Osteoblast (primary cell): ENCODE measurements at regions not wholly inside any gene's neighbourhood (a gene's known extent, or its start where the extent isn't known, plus 50 kb on each side); places are given as distances from the start of the nearest gene placed in this dataset.
"Not testable (repeated sequence)": the region's sequence is repeated elsewhere in the genome, so short reads cannot be mapped to it uniquely, and the experiment has no call there.

Experiments
- DNase-seq: peaks from one replicate; pipeline ENCODE4 v3.0.0; 2011; ENCODE audit warnings: low spot score, mixed read lengths; ENCODE audit not compliant: insufficient read length; ENCODE audit errors: missing footprints
- H2AFZ ChIP-seq: 2 replicates; pipeline ENCODE4 v1.6.0; 2011; ENCODE audit warnings: mild to moderate bottlenecking, low read length
- H3K27ac ChIP-seq: 2 replicates; pipeline ENCODE4 v1.5.1; 2011; ENCODE audit warnings: mild to moderate bottlenecking, low read depth, low read length, moderate library complexity
- H3K27me3 ChIP-seq: 2 replicates; pipeline ENCODE4 v1.6.0; 2012; ENCODE audit warnings: mild to moderate bottlenecking, control low read depth, inconsistent platforms, low read length, moderate library complexity; ENCODE audit not compliant: insufficient read depth
- H3K36me3 ChIP-seq: 2 replicates; pipeline ENCODE4 v1.5.1; 2011; ENCODE audit warnings: mild to moderate bottlenecking, low read length, control low read depth, moderate library complexity; ENCODE audit not compliant: insufficient read depth
- H3K4me1 ChIP-seq: 2 replicates; pipeline ENCODE4 v1.5.1; 2011; ENCODE audit warnings: mild to moderate bottlenecking, low read length, control low read depth, moderate library complexity; ENCODE audit not compliant: insufficient read depth
- H3K4me2 ChIP-seq: 2 replicates; pipeline ENCODE4 v1.6.0; 2011; ENCODE audit warnings: mild to moderate bottlenecking, low read length; ENCODE audit not compliant: insufficient read depth
- H3K4me3 ChIP-seq: fragments of 200-600 bp; sonication (generic); 3 replicates; pipeline ENCODE4 v1.5.1; 2012; ENCODE audit warnings: mild to moderate bottlenecking, low read length, inconsistent platforms; ENCODE audit not compliant: insufficient read depth
- H3K79me2 ChIP-seq: 2 replicates; pipeline ENCODE4 v1.6.0; 2012; ENCODE audit warnings: mild to moderate bottlenecking, low read length, control low read depth, inconsistent platforms; ENCODE audit not compliant: insufficient read depth
- H3K9me3 ChIP-seq: 2 replicates; pipeline ENCODE4 v1.5.1; 2011; ENCODE audit warnings: low read depth, low read length, control low read depth
- H4K20me1 ChIP-seq: 2 replicates; pipeline ENCODE4 v1.6.0; 2012; ENCODE audit warnings: mild to moderate bottlenecking, low read length, control low read depth; ENCODE audit not compliant: insufficient read depth
- TF ChIP-seq, protein P1 (sequence below): IDR thresholded peaks from 2 replicates; pipeline ENCODE4 v1.5.1; 2011; ENCODE audit warnings: mild to moderate bottlenecking, low read depth, low read length, moderate library complexity; ENCODE audit errors: extremely low read depth

DNA sequence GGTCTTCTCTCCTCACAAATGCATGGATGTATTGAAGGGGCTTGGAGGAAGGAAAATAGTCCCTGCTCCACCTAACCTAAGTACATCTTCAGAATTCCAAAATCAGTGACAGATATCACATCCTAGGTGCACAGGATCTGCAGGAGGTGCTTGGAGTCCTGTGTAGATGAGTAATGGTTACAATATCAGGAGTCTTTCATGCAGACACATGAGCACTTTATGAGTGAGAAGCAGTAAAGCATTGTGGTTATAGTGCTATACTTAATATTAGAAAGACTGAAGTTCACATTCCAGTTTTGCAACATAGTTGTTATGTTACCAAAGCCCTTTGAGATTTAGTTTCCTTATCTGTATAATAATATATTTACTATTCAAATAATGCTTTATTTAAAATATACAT, 516.7 kb downstream of the NEBL start:
- H3K27ac ChIP-seq: no peak overlapping the region
- no peak for DNase-seq
- TF ChIP-seq, protein P1, sequence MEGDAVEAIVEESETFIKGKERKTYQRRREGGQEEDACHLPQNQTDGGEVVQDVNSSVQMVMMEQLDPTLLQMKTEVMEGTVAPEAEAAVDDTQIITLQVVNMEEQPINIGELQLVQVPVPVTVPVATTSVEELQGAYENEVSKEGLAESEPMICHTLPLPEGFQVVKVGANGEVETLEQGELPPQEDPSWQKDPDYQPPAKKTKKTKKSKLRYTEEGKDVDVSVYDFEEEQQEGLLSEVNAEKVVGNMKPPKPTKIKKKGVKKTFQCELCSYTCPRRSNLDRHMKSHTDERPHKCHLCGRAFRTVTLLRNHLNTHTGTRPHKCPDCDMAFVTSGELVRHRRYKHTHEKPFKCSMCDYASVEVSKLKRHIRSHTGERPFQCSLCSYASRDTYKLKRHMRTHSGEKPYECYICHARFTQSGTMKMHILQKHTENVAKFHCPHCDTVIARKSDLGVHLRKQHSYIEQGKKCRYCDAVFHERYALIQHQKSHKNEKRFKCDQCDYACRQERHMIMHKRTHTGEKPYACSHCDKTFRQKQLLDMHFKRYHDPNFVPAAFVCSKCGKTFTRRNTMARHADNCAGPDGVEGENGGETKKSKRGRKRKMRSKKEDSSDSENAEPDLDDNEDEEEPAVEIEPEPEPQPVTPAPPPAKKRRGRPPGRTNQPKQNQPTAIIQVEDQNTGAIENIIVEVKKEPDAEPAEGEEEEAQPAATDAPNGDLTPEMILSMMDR: no peak
- H3K4me3 ChIP-seq: no peak overlapping the region
- H3K79me2 ChIP-seq: no peaks in the 10 kb centered on the region
- no peak overlapping the region for H2AFZ ChIP-seq
- no peaks in the 10 kb centered on the region for H4K20me1 ChIP-seq
- H3K4me2 ChIP-seq: no peak overlapping the region
- no peaks in the 10 kb centered on the region for H3K4me1 ChIP-seq
- H3K27me3 ChIP-seq: no peaks in the 10 kb centered on the region
- H3K9me3 ChIP-seq: no peaks in the 10 kb centered on the region
- H3K36me3 ChIP-seq: no peaks in the 10 kb centered on the region

DNA sequence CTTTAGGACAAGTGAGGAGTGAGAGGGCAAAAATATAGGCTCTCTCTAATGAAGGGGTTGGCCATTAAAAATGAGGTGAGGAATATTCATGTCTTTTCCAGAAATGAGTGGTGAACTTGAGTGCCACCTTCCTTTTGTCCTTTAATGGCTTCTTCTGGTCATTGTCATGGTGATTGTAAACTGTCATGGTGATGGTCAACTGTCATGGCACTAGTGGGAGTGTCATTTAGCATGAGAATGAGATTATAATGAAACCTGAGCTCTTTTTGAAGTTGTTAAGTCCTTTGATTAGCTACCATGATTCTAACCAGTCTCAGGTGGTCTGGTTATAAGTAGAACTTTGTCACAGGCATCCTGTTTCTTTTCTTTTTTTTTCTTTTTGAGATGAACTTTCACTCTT, 524.4 kb downstream of the NEBL start:
- Histone ChIP-seq H2AFZ (no peak overlapping the region), H3K27me3 (no peaks in the 10 kb centered on the region)
- DNase-seq: no peak

GRCh38 chr10:20370977-20371533, 526.1 kb downstream of the NEBL start:
- not testable (repeated sequence) for H3K27me3 ChIP-seq, H3K4me1 ChIP-seq, H3K27ac ChIP-seq, H3K36me3 ChIP-seq, H3K4me3 ChIP-seq, DNase-seq, H3K4me2 ChIP-seq, H4K20me1 ChIP-seq, H3K9me3 ChIP-seq, H2AFZ ChIP-seq, H3K79me2 ChIP-seq

More for the DNA sequence above, 524.4 kb downstream of the NEBL start:
- no peaks in the 10 kb centered on the region for H4K20me1 ChIP-seq
- no peak overlapping the region for H3K27ac ChIP-seq
- H3K4me2 ChIP-seq: no peak overlapping the region
- H3K4me3 ChIP-seq: no peak overlapping the region
- TF ChIP-seq, protein P1: no peak
- H3K36me3 ChIP-seq: no peaks in the 10 kb centered on the region
- H3K4me1 ChIP-seq: no peaks in the 10 kb centered on the region
- peaks cover 2% of the 10 kb centered on the region for H3K9me3 ChIP-seq
- no peaks in the 10 kb centered on the region for H3K79me2 ChIP-seq

- Histone ChIP-seq H3K9me3 (peaks cover 2% of the 10 kb centered on the region), H4K20me1 (no peaks in the 10 kb centered on the region), H3K4me1 (no peaks in the 10 kb centered on the region), H3K4me3 (no peak overlapping the region), H2AFZ (no peak overlapping the region), H3K27me3 (no peaks in the 10 kb centered on the region), H3K27ac (no peak overlapping the region), H3K79me2 (no peaks in the 10 kb centered on the region), H3K36me3 (no peaks in the 10 kb centered on the region), H3K4me2 (no peak overlapping the region)
- DNase-seq: no peak
- TF ChIP-seq, protein P1: no peak
Measured at GRCh38 chr10:20369863-20370736, 527.0 kb downstream of the NEBL start.
